Right lobe of liver (tissue), 4 donors: ENCODE measurements at regions not wholly inside any gene's neighbourhood (a gene's known extent, or its start where the extent isn't known, plus 50 kb on each side); places are given as distances from the start of the nearest gene placed in this dataset.

Experiments used
- POLR2A ChIP-seq: fragments of 450-650 bp; IDR thresholded peaks from one replicate; pipeline ENCODE4 v1.6.1; 2017; ENCODE audit warnings: antibody characterized with exemption, mild to moderate bottlenecking
- TF ChIP-seq, protein P1 (sequence below), 4 donors: fragments of 200-600 bp in 3 of 4; fragments of 450-650 bp in 1 of 4; IDR thresholded peaks; one replicate each; pipeline versions ENCODE4 v1.5.1 to v1.8.0; 2016 to 2022; ENCODE audit warnings: antibody characterized with exemption in 4 of 4, mild to moderate bottlenecking in 2 of 4
- donor health status: DM: no; HTN: no; CAD: no.
- donor health status: DM: no; HTN: no; CAD: no.
- donor health status: DM: no; HTN: yes; CAD: no.

DNA sequence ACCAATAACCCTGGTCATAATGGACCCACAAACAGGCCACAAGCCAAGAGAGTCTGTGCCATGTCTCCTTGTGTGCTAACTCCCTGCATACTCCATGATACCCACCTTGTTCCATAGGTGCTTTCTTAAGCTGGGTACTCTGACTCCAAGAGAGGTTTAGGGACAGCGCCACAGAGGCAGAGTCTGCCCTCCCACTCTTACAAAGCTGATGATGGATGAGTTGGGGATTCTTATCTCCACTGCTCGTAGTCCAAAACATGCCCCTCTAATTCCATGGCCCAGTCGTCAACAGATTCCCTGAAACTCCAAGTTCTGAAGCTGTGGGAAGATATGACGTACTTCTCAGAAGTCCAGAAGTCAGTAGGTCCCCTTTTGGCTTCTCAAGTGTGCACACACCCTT lies 184.4 kb upstream of the CCL2 start:
- TF ChIP-seq, protein P1, sequence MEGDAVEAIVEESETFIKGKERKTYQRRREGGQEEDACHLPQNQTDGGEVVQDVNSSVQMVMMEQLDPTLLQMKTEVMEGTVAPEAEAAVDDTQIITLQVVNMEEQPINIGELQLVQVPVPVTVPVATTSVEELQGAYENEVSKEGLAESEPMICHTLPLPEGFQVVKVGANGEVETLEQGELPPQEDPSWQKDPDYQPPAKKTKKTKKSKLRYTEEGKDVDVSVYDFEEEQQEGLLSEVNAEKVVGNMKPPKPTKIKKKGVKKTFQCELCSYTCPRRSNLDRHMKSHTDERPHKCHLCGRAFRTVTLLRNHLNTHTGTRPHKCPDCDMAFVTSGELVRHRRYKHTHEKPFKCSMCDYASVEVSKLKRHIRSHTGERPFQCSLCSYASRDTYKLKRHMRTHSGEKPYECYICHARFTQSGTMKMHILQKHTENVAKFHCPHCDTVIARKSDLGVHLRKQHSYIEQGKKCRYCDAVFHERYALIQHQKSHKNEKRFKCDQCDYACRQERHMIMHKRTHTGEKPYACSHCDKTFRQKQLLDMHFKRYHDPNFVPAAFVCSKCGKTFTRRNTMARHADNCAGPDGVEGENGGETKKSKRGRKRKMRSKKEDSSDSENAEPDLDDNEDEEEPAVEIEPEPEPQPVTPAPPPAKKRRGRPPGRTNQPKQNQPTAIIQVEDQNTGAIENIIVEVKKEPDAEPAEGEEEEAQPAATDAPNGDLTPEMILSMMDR (IDR thresholded peaks at IDR 0.05): no peak
- no peak for TF ChIP-seq POLR2A
